Stimulated activated CD8-positive, alpha-beta memory T cell treated with anti-CD3 and anti-CD28 coated beads, Interleukin-7, amount 100 ng/mL, for 24 hours (primary cell): ENCODE measurements at regions not wholly inside any gene's neighbourhood (a gene's known extent, or its start where the extent isn't known, plus 50 kb on each side); places are given as distances from the start of the nearest gene placed in this dataset.

ENCODE experiments used
- DNase-seq: peaks from one replicate; pipeline ENCODE4 v3.0.0-alpha.2; 2020; ENCODE audit warnings: low read depth

GRCh38 chr7:69162326-69162725 lies 435.9 kb upstream of the AUTS2 start:
- no peak for DNase-seq

- no peak for DNase-seq
Measured at GRCh38 chr7:69162931-69163670, 435.2 kb upstream of the AUTS2 start.

- no peak for DNase-seq
Measured at GRCh38 chr7:69166979-69167516, 431.2 kb upstream of the AUTS2 start.

- no peak for DNase-seq
Measured at GRCh38 chr7:69169386-69169785, 428.9 kb upstream of the AUTS2 start.

GRCh38 chr7:69172357-69173077 lies 425.8 kb upstream of the AUTS2 start:
- DNase-seq: no peak

- DNase-seq: no peak
Measured at GRCh38 chr7:69173341-69173740, 424.9 kb upstream of the AUTS2 start.

GRCh38 chr7:69173846-69174245 lies 424.4 kb upstream of the AUTS2 start:
- no peak for DNase-seq

- no peak for DNase-seq
Measured at GRCh38 chr7:69176841-69177240, 421.4 kb upstream of the AUTS2 start.

GRCh38 chr7:69177461-69177861 lies 420.8 kb upstream of the AUTS2 start:
- no peak for DNase-seq

GRCh38 chr7:69177941-69178494 lies 420.3 kb upstream of the AUTS2 start:
- no peak for DNase-seq

GRCh38 chr7:69180662-69181061 lies 417.6 kb upstream of the AUTS2 start:
- no peak for DNase-seq

GRCh38 chr7:69182596-69183467 lies 415.4 kb upstream of the AUTS2 start:
- DNase-seq: no peak

- no peak for DNase-seq
Measured at GRCh38 chr7:69184339-69184738, 413.9 kb upstream of the AUTS2 start.

GRCh38 chr7:69185170-69185569 lies 413.1 kb upstream of the AUTS2 start:
- no peak for DNase-seq

GRCh38 chr7:69186974-69187373 lies 411.3 kb upstream of the AUTS2 start:
- DNase-seq: no peak

- no peak for DNase-seq
Measured at GRCh38 chr7:69187824-69188333, 410.4 kb upstream of the AUTS2 start.

- no peak for DNase-seq
Measured at GRCh38 chr7:69189406-69189805, 408.9 kb upstream of the AUTS2 start.

GRCh38 chr7:69190025-69190424 lies 408.2 kb upstream of the AUTS2 start:
- DNase-seq: no peak

GRCh38 chr7:69190763-69191162 lies 407.5 kb upstream of the AUTS2 start:
- DNase-seq: no peak

- no peak for DNase-seq
Measured at GRCh38 chr7:69192134-69192533, 406.1 kb upstream of the AUTS2 start.

- no peak for DNase-seq
Measured at GRCh38 chr7:69193061-69193460, 405.2 kb upstream of the AUTS2 start.

- no peak for DNase-seq
Measured at GRCh38 chr7:69196593-69196992, 401.7 kb upstream of the AUTS2 start.
